Right hindlimb (tissue), 1 donor: ENCODE measurements at regions not wholly inside any gene's neighbourhood (a gene's known extent, or its start where the extent isn't known, plus 50 kb on each side); places are given as distances from the start of the nearest gene placed in this dataset.
"Not testable (repeated sequence)": the region's sequence is repeated elsewhere in the genome, so short reads cannot be mapped to it uniquely, and the experiment has no call there.

Source experiments
- DNase-seq: peaks from one replicate; pipeline ENCODE4 v3.0.0-alpha.2; 2018

DNA sequence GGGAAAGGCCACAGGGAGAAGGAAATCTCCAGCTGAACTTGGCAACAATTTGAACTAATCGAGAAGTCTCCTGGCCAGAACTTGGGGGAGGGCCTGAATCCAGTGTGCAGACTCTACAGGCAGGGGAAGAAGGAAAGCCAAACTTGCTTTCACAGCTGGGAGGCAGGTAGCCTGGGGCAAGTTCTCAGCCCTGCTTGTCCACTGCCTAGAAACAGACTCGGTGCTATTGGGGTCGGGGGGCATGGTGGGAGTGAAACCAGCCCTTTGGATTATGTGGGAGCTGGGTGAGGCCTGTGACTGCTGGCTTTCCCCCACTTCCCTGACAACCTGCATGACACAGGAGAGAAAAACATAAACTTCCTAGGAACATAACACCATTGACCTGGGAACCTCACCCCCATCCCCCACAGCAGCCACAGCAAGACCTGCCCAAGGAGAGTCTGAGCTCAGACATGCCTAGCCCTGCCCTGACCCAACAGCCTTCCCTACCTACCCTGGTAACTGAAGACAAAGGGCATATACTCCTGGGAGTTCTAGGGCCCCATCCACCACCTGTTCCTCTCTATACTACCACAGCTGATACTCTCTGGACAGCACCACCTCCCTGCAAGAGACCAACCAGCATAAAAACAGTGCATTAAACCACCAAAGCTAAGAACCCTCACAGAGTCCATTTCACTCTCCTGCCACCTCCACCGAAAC, 103.7 kb upstream of the MNS1 start:
- DNase-seq = no peak

DNA sequence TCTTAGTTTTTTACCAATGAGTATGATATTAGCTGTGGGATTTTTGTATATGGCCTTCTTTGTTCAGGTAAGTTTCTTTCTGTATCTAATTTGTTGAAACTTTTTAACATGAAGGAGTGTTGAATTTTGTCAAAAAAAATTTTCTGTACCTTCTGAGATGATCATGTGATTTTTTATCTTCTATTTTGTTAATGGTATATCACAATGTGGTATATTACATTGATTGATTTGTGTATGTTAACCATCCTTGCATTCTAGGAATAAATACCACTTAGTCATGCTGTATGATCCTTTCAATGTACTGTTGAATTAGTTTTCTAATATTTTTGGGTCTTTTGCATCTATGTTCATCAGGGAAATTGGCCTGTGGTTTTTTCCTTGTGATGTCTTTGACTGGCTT, 92.5 kb upstream of the MNS1 start:
- no peak for DNase-seq

DNA sequence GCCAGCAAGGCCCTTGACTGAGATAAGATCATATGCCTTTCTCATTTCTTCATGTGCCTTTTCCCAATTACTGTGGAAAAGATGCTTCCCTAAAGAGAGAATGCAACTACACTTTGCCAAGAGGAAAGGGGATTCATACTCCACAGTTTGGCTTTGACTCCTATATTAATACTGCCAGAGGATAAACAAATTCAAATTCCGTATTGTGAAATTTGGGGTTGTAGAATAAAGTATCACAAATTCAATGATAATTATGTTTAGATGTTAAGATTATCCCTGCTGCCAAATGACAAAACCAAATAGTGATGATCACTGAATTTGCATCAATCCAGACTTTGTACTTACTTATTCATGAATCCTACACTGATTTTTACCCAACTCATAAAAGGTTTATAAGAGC, 88.5 kb upstream of the MNS1 start:
- no peak for DNase-seq

DNA sequence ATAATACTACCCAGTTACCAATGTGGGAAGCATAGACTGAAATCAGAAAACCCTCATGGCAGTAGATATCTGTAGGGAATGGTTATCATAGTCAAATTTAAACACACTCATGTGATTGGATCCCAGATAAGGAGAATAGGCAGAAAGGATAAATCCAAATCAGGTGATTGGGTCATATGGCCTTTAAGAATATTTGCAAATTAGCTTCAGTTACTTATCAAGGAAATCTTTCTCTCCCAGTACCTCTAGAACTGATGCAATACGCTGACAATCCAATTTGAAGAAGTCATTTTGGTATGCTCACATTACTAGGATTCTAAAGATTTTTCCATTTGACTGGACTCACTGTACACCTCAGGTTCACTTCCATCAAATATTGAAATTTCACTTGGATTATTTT, 87.7 kb upstream of the MNS1 start:
- DNase-seq = no peak

DNA sequence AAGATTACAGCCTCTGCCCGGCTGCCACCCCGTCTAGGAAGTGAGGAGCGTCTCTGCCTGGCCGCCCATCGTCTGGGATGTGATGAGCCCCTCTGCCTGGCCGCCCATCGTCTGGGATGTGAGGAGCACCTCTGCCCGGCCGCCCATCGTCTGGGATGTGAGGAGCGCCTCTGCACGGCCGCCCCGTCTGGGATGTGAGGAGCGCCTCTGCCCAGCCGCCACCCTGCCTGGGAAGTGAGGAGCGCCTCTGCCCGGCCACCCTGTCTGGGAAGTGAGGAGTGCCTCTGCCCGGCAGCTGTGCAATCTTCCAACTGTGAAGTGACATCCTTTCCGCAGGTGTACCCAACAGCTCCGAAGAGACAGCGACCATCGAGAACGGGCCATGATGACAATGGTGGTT, 75.6 kb upstream of the MNS1 start:
- not testable (repeated sequence) for DNase-seq

DNA sequence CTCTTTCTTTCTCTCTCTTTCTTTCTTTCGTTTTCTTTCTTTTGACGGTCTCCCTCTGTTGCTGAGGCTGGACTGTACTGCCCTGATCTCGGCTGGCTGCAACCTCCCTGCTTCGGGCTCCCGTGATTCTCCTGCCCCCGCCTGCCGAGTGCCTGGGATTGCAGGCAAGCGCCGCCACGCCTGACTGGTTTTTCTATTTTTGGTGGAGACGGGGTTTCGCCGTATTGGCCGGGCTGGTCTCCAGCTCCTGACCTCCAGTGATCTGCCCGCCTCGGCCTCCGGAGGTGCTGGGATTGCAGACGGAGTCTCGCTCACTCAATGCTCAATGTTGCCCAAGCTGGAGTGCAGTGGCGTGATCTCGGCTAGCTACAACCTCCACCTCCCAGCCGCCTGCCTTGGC, 75.2 kb upstream of the MNS1 start:
- DNase-seq = not testable (repeated sequence)

DNA sequence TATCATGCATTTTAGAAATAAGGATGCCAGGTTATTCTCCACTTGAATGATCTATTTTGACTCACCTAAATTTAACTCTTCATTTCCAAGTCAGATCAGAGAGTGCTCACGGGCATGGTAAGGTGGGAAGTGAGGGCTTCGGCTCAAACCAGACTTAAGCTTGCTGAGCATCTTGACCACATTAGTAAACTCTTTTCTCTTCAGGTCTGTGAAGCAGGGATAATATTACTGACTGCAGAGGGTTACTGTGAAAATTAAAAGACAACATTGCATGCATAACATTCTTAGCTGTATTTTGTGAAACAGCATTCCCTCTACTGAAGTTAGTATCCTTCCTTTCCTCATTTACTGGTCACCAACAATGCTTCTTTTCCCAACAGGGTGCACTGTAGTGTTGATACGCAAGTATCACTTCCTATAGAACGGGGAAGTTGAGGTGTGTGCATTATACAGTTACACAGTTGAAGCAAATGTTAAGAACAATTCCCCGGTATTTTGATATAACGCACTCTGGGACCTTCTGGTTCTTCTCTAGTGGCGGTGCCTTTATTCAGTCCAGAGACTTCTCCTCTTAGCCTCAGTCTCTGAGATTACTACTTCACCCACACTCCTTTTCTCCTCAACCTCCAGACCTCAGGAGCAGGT, 74.1 kb upstream of the MNS1 start:
- no peak for DNase-seq

DNA sequence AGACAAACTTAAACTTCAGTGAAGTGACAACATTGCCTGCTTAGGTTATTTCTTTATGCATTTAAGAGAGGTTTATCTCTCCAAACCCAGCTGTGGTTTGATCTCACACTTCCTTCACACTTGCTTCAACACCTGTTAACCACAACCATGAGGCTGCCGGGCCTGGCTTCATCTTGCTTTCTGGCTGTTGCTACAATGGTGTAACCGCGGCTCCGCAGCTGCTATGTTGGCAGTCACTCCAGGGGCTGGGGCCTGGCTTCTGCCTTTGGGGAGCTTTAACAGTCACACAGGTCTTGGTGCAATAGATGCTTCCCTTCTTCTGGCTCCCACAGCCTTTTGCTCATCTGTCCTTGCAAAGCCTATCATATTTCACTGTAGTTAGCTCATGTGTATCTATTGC, 72.9 kb upstream of the MNS1 start:
- peak; percentile 84 for DNase-seq

DNA sequence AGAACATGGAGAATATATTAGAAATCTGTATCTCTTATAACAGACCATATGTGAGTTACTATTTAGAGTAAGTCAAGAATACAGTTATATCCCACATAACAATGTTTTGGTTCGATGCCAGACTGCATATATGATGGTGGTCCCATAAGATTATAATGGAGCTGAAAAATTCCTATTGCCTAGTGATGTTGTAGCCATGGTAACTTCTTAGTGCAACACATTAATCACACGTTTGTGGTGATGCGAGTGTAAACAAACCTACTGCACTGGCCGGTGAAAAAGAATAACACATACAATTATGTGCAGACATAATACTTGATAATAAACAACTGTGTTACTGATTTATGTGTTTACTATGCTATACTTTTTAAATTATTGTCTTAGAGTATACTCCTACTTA, 69.8 kb upstream of the MNS1 start:
- DNase-seq = no peak

DNA sequence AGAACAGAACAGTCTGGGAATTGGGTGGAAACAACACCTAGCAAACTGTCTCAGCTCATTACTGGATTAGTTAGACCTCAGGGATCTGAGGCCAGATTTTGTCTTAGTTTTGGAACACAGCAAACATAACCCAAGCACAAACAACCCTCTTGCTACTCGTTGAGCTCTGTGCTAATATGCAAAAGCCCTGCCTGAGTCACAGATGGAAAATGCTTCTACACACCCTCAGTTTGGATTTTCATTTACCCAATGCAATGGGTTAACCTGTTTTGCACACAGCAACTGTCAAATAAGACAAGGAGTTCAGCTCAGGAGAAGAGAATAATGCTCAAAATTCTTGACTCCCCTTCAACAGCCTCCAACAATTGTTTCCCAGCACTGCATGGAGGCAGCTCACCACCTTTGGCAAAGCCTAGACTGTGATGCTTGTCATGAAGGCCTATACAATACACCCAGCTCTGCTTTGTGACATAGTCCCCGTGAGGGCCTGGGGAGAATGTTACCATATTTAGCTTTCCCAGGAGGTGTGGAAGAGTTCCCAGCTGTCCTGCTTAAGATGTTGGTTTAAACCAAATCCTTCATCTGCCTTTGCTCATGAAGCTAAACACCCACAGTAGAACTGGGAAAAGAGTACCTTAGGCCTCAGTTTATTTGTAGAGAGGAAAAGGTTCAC, 68.9 kb upstream of the MNS1 start:
- DNase-seq = no peak

DNA sequence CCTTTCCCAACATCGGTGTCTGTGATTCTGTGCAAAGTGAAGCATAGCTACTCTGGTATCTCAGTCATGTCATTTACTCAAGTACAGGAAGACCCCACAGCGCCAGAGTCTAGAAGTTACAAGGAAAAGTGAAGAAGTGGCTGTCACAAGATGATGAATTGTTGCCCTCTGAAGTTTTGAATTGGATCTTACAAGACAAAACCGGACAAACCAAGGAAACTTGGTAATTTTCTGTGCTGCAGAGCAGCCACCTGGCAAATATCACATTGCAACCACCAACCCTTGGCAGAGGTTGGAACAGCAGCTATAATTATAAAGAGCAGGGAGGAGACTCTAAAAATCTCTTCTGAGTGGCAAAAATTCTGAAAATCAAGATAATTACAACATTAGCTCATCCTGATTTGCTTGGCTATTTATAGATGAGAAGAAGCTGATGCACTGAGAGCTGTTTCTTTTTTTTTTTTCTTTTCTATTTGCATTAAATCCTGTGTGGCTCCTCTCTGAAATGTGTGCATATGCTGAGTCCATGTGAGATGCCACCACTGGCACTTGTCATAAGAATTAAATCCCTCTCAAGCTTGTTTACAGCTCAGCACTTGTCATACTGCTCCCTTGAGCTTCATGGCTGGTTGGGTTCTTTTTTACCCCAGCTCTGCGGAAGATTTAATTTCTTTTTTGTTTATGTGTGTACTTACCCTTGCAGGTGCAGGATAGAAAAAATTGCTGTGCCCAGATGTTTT, 68.0 kb upstream of the MNS1 start:
- DNase-seq = peak; percentile 31

DNA sequence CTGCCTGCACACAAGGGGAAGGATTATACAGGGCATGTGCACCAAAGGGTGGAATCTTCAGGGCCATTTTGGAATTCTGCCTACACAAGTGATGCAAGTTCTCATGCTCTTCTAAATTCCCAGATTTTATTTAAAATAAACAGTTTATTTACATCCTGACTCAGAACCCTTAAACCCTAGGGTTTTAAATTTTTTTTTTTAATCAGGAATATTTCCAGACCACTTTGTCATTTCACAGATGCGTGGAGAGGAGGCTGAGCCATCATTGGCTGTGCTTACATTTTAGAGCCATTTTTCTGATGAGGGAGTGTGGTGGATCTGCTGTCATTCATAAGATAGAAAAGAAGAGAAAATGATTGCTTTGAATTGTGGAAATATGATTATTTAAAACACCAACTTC, 65.2 kb upstream of the MNS1 start:
- no peak for DNase-seq

DNA sequence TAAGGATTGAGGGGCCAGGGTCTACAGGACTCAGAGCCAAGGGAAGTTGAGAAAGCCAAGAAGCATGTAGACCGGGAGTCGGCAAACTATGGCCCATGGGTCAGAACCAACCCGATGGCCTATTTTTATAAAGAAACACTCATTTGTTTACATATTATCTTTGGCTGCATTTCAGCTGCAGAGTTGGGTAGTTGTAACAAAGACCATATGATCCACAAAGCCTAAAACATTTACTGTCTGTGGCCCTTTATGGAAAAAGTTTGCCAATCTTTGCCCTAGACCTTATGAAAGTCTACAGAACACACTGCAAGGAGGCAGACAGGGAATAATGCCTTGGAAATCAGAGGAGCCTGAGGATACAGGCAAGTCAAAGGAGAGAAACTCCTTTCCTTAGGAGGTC, 63.2 kb upstream of the MNS1 start:
- no peak for DNase-seq

DNA sequence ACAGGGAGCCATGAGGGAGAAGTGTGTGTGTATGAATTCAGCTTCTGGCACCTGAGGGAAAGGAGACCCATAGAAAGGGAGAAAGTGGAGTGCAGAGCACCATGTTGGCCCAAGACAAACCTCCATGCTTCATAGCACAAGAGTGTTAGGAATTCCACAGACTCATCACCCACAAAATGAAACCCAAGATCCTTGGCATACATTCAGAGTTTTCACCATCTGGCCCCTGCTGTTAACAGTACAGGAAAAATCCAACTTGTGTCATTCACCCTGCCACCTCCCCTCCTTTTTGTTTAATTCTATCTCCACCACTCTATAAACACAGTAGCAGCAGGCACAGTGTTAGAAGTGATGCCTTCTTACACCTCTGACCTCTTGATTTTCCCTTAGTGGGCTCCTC, 60.0 kb upstream of the MNS1 start:
- no peak for DNase-seq

DNA sequence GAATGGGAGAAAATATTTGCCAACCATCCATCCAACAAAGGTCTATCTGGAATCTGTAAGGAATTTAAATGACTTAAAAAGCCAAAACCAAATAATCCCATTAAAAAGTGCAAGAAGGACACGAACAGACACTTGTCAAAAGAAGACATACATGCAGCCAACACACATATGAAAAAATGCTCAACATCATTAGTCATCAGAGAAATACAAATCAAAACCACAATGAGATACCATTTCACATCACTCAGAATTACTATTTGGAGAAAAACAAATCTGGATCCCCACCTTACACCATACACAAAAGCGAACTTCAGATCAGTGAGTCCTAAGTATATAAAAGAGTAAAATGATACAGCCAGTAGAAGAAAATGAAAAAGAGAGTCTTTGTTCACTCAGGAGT, 58.6 kb upstream of the MNS1 start:
- no peak for DNase-seq

DNA sequence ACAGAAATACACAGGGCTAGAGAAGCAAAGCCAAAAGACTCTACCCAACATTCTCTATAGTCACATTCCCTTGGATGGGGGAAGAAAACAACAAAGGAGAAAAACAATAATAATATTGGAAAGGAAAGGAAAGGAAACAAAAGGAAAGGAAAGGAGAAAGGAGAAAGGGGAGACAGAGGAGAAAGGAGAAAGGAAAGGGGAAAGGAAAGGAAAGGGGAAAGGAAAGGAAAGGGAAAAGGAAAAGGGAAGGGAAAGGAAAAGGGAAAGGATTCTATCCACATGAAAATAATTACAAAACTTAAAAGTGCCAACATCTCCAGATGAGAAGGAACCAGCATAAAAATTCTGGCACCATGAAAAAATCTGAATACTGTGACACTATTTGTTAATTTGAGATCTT, 54.1 kb upstream of the MNS1 start:
- no peak for DNase-seq
